HG02840 (cell line): ENCODE measurements at regions not wholly inside any gene's neighbourhood (a gene's known extent, or its start where the extent isn't known, plus 50 kb on each side); places are given as distances from the start of the nearest gene placed in this dataset.

Source experiments
- ATAC-seq: cut with Tn5 transposase; IDR thresholded peaks from one replicate; pipeline ENCODE4 v1.9.1; 2021; ENCODE audit warnings: mild to moderate bottlenecking, moderate library complexity, moderate number of reproducible peaks; ENCODE audit not compliant: unreplicated experiment, low FRiP score

DNA sequence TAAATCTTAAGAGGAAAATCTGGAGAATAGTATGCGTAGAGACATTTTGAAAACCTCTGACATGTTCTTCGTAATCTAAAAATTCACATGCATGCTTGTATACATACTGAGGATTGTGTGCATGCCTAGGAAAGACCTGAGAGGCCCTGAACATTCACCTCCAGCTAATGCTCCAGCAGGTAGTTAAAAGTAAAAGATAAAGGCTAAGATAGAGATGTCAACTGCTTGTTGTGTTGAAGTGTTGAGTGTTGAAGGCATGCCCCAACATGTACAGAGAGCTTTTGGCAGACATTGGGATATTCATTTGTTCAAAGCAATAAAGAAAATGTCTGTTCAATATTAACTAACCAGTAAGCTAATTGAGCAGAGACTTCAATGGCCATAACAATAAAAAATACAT lies 118.6 kb upstream of the SYT1 start:
- no peak for ATAC-seq

DNA sequence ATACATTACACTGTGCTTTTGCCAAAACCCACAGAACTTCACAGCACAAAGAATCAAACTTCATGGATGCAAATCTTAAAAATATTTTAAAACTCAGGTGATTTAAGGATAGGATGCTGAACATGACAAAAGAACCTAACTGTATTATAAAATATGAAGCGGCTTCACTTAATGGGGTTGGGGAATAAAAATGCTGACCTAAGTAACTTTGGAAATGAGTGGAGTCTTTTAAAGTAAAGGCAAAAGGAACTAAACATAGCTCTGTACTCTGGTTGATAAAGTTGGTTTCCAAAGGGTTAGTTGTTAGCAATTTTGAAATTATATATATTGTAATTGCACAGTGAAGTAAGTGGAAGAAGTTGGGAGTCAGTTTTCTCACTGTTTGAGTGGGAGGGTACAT lies 111.5 kb upstream of the SYT1 start:
- ATAC-seq, result no peak

DNA sequence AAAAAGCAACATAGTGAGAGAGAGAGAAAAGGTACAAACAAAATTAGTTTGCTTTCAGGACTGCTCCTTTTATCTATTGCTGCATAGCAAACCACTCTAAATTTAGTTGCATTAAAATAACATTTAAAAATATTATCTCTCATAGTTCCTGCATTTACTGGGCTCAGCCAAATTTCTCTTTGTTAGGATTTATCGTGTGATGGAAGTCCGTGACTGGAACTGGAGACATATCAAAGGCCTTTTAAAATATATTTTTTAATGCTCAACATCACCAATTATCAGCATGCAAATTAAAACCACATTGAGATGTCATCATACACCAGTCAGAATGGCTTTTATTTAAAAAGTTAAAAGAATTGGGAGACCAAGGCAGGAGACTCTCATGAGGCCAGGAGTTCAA lies 107.6 kb upstream of the SYT1 start:
- no peak for ATAC-seq

DNA sequence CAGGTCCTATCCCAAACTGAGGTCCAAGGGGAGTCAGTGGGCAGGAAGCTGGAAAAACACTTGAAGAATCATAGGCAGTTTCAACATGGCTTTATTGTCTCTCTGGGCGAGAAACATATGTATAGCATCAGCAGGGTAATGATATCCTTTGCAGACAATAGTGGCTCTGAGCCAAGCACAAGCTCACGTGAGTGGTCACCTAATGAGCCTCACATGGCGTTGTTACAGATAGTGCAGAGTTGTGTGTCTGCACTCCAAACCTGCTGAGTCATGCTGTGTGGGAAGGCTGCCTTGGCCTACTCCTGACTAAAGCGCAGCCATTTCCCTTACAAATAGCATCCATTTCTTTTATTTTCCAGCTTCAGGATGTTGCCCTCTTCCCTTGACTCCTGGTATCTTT lies 105.2 kb upstream of the SYT1 start:
- ATAC-seq, result no peak

DNA sequence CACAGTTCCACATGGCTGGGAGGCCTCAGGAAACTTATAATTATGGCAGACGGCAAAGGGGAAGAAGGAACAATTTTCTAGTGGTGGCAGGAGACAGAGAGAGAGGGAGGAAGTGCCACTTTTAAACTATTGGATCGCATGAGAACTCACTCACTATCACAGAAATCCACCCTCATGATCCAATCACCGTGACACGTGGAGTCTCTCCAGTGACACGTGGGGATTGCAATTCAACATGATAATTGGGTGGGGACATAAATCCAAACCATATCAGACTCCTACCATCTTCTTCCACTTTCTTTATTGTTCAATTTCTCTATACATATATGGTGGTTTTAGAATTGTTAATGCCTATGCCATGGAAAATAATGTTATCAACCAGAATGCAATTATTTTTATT lies 103.7 kb upstream of the SYT1 start:
- ATAC-seq, result no peak

DNA sequence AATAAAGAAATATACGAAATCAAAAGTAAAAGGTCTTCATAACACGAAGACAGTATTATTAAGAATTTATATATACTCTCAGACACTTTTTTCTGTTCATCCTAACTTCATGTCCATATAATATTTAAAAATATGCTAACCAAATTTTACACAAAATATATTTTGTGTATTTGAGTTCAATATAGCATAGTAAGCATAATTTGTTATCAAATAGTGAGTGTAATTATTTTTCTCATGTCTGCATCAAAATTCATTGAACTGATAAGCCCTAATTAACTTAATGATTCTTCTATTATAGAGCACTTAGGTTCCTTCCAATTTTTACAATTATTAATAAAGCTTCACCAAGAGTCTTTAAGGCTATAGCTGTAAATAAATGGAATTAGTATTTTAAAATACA lies 99.7 kb upstream of the SYT1 start:
- no peak for ATAC-seq

DNA sequence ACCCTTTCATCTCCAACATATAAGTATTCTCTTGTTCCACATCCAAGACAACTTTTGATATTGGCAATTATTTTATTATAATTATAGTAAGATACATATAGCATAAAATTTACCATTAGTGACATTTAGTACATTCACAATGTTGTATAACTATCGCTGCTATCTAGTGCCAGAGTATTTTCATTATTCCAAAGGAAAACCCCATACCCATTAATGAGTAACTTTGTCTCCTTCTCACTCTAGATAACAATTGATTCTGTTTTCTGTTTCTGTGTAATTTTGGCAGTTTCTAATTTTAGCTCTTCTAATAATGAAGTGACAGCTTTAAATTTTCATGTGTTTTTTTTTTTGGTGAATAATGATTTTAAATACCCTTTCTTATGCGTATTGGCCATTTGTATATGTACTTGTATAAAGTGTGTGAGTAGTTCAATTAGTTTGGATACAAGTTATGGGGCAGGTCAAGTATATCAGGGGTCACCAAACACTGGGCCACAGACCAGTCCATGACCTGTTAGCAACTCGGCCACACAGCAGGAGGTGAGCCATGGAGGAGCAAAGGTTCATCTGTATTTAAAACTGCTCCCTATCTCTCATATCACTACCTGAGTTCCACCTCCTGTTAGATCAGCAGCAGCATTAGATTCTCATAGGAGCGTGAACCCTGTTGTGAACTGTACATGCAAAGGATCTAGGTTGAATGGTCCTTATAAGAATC lies 97.2 kb upstream of the SYT1 start:
- ATAC-seq, result no peak

DNA sequence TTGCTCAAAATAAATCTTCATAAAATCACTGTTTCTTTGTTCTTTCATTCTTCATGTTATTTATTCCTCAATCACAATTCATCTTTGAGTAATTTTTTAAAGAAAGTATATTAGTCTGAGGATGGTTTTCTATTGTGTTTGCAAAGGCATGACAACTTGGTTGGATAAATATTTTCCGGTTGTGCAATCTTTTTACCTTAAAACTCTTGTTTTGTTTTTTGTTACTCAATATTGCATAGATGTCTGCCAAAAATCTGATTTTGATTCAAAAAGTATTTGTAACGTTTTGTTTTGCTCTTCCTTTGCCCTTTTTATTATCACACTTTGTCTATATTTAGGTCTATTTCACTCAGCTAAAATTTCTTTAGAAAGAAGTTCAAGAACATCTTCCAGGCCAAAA lies 86.2 kb upstream of the SYT1 start:
- ATAC-seq, result no peak

DNA sequence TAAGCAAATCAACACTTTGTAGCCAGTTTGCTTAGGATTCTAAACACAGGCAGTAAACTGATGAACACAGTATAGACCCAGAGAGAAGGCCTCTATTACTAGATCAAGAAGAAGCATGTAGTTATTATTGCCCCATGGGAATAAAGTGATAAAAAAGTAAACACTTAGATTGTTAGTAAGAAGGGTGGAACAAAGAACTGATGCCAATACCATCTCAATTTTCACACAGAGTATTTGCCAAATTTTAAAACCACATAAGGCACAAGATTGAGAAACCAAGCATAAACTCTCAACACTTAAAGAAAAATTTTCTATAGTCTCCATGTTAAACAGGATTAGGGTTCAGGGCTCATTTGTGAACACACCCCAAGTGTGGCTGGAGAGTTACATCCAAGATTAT lies 77.0 kb upstream of the SYT1 start:
- no peak for ATAC-seq

DNA sequence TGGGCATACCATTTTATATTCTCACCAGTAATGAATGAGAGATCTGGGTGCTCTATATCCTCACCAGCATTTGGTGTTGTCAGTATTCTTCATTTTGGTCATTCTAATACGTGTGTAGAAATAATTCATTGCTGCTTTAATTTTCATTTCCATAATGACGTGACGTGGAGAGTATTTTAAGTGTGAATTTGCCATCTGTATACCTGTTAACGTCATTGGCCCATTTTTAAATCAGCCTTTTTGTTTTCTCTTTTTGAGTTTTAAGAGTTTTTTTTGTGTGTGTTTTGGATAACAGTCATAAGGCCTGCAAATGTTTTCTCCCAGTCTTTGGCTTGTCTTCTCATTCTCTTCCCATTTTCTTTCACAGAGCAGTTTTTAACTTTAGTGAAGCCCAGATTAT lies 74.4 kb upstream of the SYT1 start:
- no peak for ATAC-seq

DNA sequence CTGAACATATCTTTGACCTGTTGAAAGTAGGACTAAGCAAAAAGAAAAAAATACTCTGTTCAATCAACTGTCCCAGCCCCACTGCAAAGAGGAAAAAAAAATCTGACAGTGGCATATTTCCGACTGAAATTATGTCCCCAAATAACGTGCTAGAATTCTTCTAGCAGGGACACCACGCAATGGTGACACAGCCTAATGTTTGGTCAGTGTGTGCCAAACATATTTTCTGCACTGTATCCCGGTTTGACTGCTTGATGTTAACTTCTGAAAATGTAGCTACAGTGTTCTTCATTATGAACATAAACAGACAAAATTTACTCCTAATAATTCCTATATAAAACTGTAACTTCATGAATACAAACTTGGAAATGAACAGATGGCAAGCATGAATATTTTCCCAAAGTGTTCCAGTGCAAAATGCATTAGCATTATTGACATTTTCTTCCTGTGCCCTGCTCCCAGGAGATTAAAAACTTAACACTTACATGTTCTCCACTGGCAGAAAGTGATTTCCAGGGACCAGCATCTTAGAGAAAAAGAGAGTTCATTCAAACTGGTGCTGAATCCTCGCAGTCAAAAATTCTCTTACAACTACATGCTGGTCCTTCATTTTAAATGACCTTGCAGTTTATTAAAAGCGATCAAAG lies 72.4 kb upstream of the SYT1 start:
- no peak for ATAC-seq

DNA sequence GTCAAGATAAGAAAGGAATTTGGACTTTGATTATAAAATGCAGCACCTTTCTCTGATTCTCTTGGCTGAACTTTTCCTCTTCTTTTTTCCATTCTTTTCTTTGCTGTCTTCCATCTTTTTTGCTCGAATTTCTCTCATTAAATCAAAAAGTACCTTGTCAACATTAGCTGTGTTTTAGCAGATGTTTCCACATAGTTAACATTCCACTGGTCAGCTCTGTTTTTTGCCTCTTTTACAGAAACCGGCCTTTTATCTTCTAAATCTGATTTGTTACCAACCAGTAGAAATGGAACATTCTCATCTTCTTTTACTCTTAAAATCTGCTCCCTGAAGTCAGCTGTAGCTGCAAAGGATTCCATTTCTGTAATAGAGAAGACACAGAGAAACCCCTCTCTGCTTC lies 71.1 kb upstream of the SYT1 start:
- no peak for ATAC-seq

DNA sequence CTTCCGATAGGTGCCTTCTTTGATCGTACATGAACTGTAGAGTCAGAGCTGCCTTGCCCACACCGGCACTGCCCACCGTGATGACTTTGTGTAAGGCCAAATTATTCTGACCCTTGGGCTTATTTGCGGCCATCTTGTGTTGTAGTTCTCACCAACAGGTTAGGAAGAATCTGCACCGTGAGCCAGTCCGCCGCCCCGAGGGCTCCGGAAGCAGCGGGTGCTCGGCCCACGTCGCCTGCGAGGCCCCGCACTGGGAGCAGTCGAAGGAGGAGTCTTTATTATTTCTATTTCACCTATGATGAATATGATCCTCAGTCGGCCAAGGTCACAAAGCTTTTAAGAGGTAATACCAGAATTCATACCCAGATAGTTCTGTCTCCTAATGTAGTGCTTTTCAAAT lies 70.6 kb upstream of the SYT1 start:
- no peak for ATAC-seq

DNA sequence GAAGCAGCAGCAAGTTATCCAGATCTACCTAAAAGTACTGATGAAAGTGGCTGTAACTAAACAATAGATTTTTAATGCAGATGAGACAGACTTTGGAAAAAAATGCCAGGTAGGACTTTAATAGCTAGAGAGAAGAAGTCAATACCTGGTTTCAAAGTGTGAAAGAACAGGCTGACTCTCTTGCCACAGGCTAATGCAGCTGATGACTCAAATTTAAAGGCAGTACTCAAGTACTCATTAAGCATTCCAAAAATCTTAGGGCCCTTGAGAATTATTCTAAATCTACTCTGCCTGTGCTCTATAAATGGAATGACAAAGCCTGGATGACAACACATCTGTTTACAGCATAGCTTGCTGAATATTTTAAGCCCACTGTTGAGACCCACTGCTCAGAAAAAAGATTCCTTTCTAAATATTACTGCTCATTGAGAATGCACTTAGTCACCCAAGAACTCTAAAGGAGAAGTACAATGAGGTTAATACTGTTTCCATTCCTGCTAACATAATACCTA lies 68.6 kb upstream of the SYT1 start:
- ATAC-seq, result no peak

DNA sequence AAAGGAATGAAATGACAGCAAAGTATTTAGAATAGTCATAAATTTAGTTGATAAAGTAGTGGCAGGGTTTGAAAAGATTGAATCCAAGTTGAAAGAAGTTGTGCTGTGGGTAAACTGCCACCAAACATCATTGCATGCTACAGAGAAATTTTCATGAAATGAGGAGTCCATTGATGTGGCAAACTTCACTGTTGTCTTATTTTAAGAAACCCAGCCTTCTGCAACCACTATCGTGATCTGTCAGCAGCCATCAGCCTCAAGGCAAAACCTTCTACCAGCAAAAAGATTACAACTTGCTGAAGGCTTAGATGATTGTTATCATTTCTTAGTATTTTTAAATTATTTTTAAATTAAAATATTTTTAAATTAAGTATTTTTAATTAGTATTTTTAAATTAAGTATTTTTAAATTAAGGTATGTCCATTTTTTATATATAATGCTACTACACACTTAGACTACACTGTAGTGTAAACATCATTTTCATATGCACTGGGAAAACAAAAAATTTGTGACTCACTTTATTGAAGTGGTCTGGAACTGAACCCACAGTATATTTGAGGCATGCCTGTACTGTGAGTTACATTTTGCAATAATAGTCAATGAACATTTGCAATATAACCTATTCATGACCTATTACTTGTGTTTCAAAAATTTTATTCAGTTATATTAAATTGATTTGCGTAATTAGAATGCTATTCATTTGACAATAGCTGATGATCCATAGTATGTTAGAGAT lies 67.2 kb upstream of the SYT1 start:
- ATAC-seq, result no peak

DNA sequence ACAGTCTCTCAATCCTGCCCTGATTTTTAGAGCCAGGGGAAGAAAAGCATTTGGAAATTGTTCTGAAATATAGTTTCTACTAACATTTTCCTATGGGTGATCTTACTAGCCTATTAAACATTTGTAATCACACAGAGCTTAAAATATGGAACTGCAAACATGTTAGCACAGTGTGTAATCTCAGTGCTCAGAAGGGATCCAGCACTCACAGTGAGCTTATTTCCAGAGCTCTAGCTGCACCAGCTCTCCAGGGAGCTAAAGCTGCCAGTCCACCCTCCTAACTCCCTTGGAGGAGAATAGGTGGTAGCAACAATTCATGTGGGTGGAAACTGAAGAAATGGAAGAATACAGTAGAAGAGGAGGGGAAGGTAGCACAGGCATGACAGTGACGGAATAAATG lies 64.9 kb upstream of the SYT1 start:
- no peak for ATAC-seq

DNA sequence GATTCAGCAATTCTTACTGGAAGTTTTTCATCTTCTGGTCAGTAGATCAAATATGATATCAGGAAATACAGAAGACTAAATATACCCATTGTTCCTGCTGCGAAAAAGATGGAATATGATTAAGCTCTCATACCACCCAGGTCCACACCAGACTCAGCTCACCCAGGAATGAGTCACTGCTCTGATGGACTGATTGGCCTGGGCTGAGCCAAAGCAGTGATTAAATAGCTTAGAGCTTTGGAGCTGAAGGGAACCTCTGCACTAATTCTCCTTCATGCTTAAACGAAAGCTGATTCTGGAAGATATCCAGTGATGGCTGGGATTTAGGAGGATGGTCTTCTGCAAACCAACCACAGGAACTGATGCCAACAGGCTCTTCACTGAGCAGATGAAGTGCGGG lies 62.0 kb upstream of the SYT1 start:
- ATAC-seq, result no peak

DNA sequence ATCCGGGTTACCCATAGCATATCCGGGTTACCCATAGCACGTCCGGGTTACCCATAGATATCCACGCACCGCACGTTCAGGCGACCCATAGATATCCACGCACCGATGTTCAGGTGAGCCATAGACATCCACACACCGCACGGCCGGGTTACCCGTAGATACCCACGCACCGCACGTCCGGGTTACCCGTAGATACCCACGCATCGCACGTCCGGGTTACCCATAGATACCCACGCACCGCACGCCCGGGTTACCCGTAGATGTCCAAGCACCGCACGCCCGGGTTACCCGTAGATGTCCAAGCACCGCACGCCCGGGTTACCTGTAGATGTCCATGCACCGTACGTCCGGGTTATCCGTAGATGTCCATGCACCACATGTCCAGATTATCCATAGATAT lies 60.3 kb upstream of the SYT1 start:
- ATAC-seq, result no peak
